ENCODE measurements at regions not wholly inside any gene's neighbourhood (a gene's known extent, or its start where the extent isn't known, plus 50 kb on each side); places are given as distances from the start of the nearest gene placed in this dataset.

- ATAC-seq (no peak), DNase-seq (no peak)
- no peak for TF ChIP-seq CTCF (IDR thresholded peaks at IDR 0.05)
- TF ChIP-seq POLR2A (IDR thresholded peaks at IDR 0.05): no peak
- no peaks in the 10 kb centered on the region for H3K9me3 ChIP-seq
- intact Hi-C loops (cut with DNase I): no loop called here
- WGBS, 4 donors: 67 to 77% (median 73%) methylated on average over 9 of the region's 9 CpGs
- H3K4me1 ChIP-seq: no peaks in the 10 kb centered on the region
- peaks cover 0 to 28% (median 0%) of the 10 kb centered on the region in 9 donors for H3K27me3 ChIP-seq
- H3K27ac ChIP-seq: no peak overlapping the region
- no peaks in the 10 kb centered on the region for H3K36me3 ChIP-seq
- H3K4me3 ChIP-seq: no peak overlapping the region
Measured at GRCh38 chr12:131527736-131528135, 183.2 kb upstream of the SFSWAP start.

DNA sequence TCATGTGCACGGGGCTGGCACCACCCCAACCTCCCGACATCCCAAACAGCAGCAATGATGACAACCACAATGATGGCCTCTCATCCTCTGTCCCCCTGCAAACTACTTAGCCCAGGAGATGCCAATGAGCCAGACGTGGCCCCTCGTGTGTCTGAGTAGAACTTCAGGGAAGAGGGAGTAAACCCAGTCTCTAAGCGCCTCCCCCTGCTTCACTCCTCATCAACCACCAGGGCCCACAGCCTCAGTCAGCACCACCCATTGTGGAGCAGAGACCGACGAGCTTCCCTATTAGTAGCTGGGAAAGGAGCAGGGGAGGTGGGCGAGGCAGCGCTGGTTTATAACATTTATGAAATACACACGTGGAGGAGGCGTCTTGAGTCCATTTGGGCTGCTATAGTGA lies 182.7 kb upstream of the SFSWAP start:
- intact Hi-C loops (cut with DNase I): no loop called here
- Histone ChIP-seq H3K27ac (no peak overlapping the region), H3K4me3 (no peak overlapping the region), H3K4me1 (no peaks in the 10 kb centered on the region), H3K9me3 (no peaks in the 10 kb centered on the region), H3K27me3 (peaks cover 0 to 32% (median 0%) of the 10 kb centered on the region in 9 donors), H3K36me3 (no peaks in the 10 kb centered on the region)
- 75 to 80% (median 78%) methylated on average over 11 of the region's 11 CpGs for WGBS, 4 donors
- ATAC-seq (no peak), DNase-seq (no peak)
- TF ChIP-seq CTCF (IDR thresholded peaks at IDR 0.05): no peak
- no peak for TF ChIP-seq POLR2A (IDR thresholded peaks at IDR 0.05)

DNA sequence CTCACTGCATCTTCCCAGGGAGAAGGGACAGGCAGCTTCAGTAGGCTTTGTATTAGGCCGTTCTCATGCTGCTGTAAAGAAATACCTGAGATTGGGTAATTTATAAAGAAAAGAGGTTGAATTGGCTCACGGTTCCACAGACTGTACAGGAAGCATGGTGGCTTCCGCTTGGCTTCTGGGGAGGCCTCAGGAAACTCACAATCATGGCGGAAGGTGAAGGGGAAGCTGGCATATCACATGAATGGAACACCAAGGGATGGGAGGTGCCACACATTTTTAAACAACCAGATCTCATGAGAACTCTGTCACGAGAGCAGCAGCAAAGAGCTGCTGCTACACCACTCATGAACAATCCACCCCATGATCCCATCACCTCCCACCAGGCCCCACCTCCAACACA lies 182.2 kb upstream of the SFSWAP start:
- H3K27ac ChIP-seq: no peak overlapping the region
- no peaks in the 10 kb centered on the region for H3K9me3 ChIP-seq
- no peak overlapping the region for H3K4me3 ChIP-seq
- WGBS, 4 donors: 67 to 74% (median 71%) methylated on average over 5 of the region's 5 CpGs
- H3K27me3 ChIP-seq: peaks cover 0 to 32% (median 0%) of the 10 kb centered on the region in 9 donors
- TF ChIP-seq CTCF (IDR thresholded peaks at IDR 0.05): no peak
- intact Hi-C loops (cut with DNase I): no loop called here
- DNase-seq (no peak), ATAC-seq (no peak)
- H3K36me3 ChIP-seq: no peaks in the 10 kb centered on the region
- H3K4me1 ChIP-seq: no peaks in the 10 kb centered on the region

- TF ChIP-seq POLR2A (IDR thresholded peaks at IDR 0.05) (no peak), CTCF (IDR thresholded peaks at IDR 0.05) (no peak)
- Histone ChIP-seq H3K4me3 (no peak overlapping the region), H3K9me3 (no peaks in the 10 kb centered on the region), H3K27me3 (peaks cover 0 to 36% (median 0%) of the 10 kb centered on the region in 9 donors), H3K27ac (no peak overlapping the region), H3K36me3 (no peaks in the 10 kb centered on the region), H3K4me1 (no peaks in the 10 kb centered on the region)
- intact Hi-C loops (cut with DNase I): no loop called here
- no peak for DNase-seq
- 90 to 92% (median 90%) methylated on average over 17 to 18 of the region's 18 CpGs for WGBS, 4 donors
- no peak for ATAC-seq
Measured at GRCh38 chr12:131529196-131530040, 181.5 kb upstream of the SFSWAP start.
